GM18507 (cell line): ENCODE measurements at regions not wholly inside any gene's neighbourhood (a gene's known extent, or its start where the extent isn't known, plus 50 kb on each side); places are given as distances from the start of the nearest gene placed in this dataset.
"Not testable (repeated sequence)": the region's sequence is repeated elsewhere in the genome, so short reads cannot be mapped to it uniquely, and the experiment has no call there.

Source experiments
- DNase-seq: peaks from one replicate; pipeline ENCODE4 v3.0.0; 2011; ENCODE audit warnings: low read depth; ENCODE audit not compliant: insufficient read length; ENCODE audit errors: extremely low spot score
- FAIRE-seq: peaks from 2 replicates; lab custom pipeline; 2011; peaks lifted over from hg19 to GRCh38; lab: Jason Lieb, UNC

DNA sequence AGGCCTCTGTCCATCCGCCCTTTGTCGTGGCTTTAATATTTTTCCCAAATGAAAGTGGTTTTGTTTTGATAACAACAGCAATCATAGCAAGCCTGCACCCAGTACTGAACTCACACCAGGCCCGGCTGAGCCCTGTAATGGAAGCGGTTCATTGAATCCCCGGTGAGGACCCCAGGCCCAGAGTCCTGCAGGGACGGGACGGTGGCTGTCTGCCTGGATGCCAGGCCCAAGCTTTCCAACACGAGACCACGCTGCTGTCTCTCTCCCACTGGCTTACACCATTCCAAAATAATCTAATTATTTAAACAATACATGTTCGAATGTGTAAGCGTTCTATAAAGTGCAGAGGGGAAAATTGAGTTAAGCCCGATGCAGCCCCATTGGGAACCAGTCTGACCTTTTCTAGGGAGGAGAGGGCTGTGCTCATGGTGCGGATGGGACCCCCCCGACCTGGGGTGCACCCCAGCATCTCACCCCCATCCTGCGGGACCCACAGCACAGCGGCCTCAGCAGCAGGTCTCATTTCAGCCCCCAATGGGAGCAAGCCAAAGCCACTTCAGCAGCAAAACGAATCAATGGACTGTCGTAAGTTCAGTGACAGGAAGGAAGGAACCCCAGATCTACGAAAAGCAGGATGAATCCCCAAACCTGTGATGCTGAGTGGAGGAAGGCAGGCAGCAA is 1046.9 kb downstream of the BRD1 start:
- FAIRE-seq (no peak), DNase-seq (no peak)

DNA sequence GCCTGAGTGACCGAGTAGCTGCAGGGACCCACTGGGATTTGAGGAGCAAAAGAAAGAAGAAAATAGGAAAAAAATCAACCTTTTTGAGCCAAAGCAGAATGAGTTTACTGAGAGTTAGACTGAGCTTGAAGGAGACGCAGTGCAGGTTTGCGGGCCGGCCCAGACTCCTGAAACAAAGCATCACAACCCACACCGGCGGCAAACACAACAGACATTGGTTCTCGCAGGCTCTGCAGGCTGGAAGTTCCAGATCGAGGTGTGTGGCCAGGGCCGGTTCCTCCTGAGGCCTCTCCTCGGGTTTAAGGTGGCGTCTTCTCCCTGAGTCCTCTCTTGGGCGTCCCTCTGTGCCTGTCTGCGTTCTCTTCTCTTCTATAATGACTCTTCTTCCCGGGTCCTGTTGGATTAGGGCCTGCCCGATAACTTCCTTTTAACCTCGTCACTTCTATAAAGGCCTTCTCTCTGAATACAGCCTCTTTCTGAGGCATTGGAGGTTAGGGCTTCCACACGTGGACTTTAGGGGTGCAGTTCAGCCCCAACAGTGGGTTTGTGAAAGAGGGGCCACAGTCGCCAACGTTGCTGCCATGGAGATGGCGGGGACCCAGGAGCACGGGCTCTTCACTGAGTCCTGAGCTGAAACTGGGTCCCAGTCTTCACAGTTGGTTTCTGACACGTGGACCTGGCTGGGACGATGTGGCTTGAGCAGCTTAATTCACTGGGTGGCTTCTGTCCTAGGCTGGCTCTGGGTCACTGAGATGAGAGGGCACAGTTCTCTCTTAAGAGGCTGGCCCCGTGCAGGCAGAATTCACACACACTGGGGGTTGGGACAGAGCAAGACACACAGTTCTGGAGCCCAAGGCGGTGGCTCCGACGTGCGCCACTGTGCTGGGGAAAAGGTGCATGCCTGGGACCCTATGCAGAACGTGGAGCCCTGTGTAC is 1047.7 kb downstream of the BRD1 start:
- no peak for FAIRE-seq
- DNase-seq: no peak

DNA sequence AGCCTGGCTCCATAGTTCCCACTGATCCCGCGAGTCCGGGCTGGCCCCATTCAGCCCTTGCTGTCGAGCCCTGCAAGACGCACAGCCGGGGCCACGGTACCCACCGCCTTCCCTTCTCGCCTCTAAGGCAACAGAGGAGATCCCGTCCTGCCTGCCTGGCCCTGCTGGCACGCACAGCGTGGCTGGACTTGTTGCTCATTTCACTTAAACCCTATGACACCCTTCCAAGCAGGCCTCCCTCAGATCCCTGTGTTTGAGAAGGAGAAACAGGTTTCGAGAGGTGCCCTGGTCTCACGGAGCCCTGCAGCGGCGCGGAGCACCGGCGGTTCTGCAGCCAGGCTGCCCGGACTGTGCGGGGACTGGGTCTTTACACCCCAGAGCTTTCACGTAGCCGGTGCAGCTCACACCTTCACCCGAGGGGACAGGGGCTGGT is 1048.4 kb downstream of the BRD1 start:
- no peak for FAIRE-seq
- no peak for DNase-seq

DNA sequence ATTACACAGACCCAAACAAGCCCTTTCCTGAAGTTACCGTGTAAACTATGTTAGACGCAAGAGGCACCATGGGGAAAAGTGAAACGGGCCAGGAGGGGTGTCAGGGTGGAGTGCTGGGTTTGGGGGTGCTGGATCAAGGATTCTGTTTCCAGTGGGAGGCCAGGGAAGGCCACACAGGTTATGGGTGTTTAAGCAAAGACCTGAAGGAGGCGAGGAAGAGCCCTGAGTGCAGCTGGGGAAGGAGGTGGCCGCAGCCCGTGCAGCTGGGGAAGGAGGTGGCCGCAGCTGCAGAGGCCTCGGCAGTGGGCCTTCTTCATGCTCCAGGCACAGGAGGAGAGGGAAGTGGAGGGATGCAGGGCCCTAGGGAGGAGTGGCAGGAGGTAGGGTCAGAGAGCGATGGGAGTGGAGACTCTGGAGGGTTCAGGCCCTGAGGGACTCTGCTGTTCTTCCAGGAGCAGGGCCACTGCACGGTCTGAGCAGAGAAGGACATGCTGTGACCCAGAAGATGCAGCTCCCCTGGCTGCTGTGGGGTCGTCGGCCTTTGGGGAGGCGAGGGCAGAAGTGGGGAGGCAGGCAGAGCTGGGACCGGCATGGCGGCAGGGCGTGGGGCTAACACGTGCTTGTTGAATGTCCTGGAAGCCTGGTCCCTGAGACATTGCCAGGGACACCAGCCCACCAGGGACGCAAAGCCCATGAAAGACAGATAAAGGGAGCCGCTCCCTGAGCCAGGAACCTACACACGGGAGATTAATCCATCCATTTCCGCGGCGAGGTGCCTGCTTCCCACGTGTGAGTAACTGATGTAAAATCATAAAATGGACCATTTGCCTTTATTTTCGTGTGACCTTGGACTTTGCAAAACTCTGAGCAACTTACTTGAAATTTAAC is 1049.1 kb downstream of the BRD1 start:
- FAIRE-seq (no peak), DNase-seq (no peak)

DNA sequence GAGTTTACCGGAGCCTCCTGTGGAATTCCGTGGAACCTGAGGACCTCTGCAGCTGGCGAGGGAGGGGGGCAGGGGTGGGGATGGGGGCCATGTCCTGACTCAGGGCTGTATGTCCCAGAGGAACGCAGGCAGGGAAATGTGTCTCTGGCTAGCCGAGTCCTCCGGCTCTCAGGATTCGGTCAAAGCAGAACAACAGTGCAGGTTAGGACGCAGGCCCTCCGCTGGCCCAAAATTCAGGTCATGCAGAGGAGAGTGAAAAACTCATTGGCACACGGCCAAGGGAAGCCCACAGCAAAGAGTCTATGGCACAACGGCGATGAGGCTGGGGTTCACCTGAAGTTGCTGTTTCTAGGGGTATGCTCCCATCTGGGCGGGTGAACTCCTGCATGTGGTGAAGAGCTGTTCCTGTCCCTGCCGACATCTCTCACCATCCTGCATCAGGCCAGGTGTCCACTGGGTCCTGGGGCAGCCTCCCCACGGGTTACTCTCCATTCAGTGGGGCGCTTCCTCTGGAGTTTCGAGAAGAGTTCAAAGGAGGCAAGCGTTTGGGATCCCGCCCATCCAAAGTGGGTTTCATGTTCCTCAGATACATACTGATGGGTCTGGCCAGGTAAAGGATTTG is 1055.3 kb downstream of the BRD1 start:
- DNase-seq (no peak), FAIRE-seq (no peak)

DNA sequence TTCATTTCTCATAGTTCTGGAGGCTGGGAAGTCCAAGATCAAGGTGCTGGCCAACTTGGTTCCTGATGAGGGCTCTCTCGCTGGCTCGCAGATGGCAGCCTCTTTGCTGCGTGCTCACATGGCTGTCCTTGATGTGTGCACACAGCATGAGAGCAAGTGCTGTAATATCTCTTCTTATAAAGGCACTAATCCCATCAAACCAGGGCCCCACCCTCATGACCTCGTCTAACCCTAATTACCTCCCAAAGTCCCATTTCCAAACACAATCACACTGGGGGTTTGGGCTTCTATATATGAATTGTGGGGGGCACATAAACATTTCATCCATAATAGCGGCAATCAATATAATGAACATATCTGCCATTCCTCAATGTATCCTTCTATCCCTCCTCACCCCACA is 1062.1 kb downstream of the BRD1 start:
- FAIRE-seq: no peak
- no peak for DNase-seq

DNA sequence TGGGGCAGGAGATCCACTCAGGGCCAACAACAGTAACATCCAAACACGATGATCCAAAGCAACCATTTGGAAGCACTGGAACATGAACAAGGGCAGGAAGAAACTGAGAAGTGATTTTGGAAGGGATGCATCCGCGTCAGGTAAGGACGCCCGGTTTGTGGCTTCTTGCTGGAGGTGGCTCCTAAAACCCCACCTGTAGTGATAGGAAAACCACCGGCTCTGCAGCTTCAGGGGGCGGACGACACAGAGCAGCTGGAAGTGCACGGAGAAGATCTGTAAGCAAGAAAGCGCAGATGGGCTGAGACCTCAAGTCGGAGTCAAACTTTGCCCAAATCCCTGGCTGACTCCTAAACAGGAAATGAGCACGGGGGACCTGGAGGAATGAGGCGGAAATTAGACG is 1066.1 kb downstream of the BRD1 start:
- FAIRE-seq (no peak), DNase-seq (no peak)

DNA sequence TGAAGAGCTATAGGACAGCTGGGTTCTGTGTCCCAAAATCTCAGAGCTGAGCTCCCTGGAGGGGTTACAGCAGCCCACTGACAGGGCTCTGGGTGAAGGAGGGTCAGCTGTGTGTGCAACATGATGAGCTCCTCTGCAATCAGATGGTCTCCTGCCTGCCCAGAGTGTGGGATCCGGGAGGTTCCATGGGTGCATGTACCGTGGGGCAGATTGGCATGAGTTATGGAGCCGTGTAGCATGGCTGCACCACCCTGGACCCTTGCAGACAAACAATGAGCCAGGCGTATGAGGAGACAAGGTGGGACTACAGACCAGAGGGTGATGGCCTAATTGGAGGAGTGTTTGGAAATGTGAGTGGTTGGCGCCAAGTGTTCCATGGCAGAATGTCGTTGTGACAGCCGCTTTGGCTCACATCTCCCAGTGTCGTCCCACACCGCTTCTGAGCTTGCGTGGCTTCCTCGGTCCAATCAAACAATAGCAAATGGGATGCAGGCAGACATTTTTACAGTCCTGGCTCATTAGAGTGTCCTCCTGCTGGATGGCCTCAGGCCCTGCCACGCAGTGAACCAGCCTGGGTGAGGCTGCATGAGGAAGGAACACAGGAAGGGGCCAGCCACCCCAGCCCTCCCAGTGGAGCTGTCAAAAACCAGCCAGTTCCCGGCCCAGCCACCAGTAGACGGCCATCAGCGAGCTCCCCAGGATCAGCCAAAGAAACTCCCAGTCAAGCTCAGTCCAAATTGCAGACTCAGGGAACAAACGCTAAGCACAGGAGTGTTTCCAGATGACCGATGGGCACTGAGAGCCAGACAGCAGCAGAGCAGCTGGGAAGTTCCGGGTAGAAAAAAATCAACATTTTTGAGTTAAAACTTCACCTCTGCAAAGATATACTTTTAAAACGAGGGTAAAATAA is 1066.9 kb downstream of the BRD1 start:
- FAIRE-seq (no peak), DNase-seq (no peak)

DNA sequence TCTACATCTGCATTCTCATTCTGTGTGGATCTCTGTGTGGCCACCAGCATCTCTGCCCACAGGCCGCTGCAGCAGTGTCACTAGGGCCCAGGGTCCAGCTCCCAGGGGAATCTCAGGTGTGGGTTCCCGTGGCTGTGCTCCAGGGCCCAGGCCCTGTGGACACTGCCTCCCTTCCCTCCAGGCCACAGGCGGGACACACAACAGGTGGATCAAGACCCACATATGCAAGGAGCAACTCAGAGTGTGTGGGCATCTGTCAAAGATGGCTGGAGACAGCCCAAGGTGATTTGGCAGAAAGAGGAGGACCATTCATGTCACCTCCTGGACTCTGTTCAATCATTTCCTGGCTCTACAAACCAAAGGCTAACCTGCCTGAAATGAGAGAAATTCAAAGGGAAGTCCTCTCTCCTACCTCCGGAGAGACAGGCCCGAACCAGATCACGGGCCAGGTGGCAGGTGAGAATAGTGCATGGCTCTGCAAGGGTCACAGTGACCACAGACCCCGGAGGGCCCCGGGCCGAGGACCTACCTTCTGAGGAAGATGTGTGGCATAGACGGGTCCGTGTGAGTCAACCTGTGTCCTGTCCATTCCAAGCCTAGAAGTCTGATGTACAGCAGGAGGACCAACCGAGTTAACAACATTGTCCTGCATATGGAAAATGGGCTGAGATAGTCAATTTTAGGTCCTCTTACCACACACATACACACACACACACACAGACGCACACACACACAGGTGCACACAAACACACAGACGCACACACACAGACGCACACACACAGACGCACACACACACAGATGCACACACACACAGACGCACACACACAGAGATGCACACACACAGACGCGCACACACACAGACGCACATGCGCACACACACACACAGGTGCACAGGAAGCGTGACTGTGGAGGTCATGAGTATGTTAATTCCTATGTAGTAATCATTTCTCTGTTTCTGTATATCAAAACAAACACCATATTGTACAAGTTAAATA is 1068.5 kb downstream of the BRD1 start:
- no peak for DNase-seq
- no peak for FAIRE-seq

DNA sequence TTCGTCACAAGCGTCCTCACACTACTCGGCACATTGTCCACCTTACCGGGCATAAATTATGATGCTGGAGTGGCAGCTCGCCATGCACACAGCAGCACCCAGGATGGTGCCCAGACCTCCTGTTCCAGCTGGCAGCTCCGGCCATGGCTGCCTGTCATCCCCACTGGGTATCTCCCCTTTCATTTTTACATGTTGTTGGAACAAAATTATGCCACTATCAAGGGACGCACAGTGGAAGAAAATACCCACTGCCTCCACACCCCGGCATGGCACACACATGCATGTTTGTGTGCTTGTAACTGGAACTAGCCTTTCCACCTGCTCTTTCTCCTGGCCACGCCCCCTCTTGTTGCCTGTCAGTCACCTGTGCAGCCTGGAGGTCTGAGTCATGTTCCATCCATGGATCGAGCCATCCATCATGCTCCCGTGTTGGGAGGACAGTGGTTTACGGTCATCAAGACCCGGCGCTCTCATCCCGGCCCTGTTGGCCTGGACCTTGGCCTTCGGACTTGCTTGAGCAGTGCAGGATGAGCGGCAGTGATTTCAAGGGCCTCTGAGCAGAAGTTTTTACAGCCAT is 1069.6 kb downstream of the BRD1 start:
- FAIRE-seq (no peak), DNase-seq (no peak)

DNA sequence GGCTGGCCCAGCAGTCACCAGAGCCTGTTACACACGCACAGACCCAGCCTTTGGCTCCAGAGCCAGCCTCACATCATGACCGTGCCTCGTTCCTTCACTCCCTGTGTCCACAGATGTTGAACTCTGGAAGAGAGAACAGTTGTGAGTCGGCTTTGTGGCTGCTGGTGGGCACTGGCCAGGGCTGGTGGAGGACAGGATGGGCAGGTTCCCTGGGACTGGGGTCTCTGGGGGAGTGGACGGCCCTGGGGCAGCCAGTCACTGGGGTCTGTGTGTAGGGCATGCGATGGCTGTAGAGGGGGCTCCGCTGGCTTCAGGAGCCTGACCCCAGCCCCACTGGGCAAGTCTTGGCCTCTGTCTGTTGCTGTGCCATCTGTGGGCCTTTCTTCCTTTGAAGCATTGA is 1070.1 kb downstream of the BRD1 start:
- no peak for FAIRE-seq

DNA sequence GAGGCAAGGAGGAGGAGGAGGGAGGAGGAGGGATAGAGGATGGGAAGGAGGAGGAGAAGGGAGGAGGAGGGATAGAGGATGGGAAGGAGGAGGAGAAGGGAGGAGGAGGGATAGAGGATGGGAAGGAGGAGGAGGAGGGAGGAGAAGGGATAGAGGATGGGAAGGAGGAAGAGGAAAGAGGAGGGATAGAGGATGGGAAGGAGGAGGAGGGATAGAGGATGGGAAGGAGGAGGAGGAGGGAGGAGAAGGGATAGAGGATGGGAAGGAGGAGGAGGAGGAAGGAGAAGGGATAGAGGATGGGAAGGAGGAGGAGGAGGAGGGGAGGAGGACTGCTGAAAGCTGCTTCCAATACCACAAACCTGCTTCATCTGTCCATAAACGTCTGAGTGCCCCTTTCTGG is 1070.5 kb downstream of the BRD1 start:
- not testable (repeated sequence) for FAIRE-seq, DNase-seq

More for the DNA sequence above, 1070.1 kb downstream of the BRD1 start:
- DNase-seq: no peak

DNA sequence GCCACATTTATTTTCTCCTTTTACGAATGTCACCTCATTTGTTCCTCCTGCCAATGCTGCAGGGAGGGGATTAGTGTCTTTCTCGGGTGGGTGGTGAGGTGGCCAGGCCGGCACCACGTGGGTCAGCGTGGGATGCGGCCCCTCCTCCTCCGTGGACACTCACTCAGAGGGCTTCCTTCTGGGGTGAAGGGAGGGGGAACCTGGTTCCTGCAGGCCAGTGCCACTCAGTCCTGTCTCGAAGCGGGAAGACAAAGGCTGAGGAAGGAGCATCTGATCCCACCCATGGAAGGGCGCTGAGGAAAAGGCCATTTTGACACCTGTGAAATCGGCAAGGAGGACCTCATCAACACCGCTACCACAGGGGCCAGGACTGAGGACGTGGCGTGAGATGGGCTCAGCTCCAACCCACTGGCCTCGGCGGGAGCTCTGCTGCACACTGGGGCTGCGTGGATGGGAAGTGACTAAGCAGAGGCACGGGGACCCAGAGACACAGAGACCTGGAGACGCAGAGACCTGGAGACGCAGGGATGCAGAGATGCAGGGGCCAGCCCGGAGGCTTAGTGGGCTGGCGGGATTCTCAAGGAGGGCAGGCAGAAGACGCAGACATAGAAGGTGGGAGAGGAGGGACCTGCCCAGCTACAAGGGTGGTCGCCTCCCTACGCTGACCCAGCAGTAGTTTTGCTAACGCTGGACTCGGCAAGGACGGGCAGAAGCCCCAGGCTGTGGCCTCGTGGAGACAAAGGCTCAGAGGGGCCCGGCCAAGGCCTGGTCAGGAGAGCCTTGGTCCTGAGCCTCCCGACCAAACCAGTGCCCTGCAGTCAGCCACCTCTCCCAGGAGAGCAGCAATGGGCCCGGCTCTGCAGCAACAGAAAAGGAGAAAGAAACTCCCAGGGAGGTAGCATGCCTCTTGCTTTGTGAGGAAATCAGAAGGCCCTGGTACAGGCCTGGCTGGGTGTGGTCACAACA is 1071.2 kb downstream of the BRD1 start:
- no peak for FAIRE-seq
- no peak for DNase-seq

DNA sequence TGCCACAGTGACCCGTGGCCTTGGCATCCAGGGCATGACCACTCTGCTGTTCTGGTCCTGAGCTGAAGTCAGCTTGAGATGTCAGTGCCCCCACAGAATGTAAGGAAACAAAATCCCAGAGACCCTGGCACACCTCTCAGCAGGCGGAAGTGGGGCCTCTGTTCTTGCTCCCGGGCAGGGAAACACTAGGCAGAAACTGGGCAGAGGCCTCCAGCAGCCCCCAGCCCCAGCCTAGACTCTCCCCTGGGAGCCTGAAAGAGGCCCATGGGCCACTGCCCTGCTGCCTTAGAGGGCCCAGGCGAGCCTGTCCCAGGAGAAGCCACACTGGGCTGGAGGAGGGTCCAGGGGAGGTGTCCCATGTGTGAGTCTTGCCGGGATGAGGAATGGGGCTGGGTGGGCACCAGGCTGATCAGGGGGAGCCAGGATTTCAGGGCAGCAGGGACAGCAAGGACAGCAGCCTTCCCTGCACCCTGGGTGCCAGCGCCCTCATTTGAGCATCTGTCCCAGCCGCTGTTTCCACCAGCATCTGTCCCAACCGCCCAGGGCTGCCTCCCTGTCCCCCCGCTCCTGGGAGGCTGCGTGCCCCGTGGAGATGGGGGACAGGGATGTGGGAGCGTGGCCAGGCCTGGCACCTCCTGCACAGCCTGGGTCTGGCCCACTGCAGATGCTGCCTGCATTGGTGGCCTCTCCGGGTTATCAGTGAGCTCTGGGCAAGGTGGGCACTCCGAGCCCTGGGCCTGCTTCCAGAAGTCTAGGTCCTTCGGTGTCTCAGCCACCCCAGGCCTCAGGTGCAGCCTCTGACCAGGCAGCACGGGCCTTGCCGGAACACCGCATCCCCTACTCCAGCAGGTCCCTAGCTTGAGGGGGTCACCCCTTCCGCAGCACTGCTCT is 1072.4 kb downstream of the BRD1 start:
- DNase-seq (no peak), FAIRE-seq (no peak)

DNA sequence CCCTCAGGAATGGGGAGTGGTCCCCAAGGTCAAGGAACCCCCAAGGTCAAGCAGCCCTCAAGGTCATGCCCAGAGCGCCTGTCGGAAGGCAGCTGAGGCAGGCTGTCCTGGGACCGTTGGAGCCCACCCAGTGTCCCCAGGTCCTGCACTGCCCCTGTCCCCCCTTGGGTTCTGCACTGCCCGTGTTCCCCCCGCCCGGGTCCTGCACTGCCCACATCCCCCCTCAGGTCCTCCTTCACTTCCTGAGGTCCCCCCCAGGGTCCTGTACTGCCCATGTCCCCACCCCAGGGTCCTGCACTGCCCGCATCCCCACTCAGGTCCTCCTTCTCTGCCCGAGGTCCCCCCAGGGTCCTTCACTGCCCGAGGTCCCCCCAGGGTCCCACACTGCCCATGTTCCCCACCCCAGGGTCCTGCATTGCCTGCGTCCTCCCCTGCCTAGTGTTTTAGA is 1073.0 kb downstream of the BRD1 start:
- DNase-seq: no peak
- FAIRE-seq: no peak
